ENCODE measurements at regions not wholly inside any gene's neighbourhood (a gene's known extent, or its start where the extent isn't known, plus 50 kb on each side); places are given as distances from the start of the nearest gene placed in this dataset.
A peak's percentile ranks its signal among the peaks of the same experiment; 100 is the strongest.

DNA sequence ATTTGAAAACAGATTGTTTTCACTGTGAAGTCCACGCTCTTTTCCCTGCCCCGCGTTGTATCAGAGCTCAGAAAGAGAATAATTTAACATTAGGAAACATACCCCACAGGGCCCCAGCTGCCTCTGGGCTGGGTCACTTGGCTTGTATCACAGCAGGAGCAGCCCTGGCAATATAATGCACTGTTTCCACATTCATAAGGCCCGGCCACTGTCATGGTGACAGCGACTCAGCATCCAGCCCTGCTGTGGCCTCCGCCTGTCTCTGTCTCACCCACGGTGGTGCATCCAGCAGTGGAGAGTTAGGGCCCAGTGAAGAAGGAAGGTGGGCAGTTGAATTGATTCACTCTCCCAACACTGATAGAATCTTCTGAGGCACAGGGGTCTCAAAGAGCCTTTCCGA is 188.9 kb downstream of the NSG2 start:
- DNase-seq (ENCODE audit: low read depth in 2 of 2), result no peak

DNA sequence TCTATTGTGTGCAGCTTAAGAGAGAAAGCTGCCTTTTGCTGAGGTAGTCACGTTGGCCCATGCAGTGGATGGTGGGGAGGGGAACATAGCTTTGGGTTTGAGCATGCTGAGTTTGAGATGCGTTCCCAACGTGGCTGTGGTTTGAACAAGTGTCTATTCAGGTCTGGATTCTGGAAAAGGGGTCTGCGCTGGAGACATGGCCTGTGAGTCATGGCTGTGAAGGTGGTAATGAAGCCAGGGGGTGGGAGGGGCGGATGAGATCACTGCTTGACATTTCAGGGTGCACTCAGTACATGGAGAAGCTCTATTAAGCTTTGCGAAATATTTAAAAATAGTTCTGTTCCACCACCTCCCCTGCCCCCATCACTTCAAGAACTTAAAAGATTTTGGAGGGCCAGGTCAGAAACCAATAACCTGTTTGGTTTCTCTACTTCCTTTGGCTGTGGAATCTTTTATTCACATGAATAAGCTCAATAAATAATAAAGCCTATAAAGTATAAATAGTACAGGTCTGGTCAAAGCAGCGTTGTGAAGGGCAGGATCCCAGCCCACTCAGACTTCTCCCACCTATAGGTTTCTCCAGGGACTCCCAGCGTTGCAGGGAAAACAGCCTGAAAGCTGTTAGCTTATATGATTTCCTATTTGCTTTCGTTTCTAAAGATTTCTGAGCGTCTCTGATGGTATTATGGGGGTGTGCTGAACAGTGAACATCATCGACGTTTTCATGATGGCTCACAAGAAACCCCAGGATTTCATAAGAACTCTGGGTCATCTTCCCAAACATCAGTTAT is 189.9 kb downstream of the NSG2 start:
- peak in 1 of 2 experiments; percentile 56 for DNase-seq (ENCODE audit: low read depth in 2 of 2)

DNA sequence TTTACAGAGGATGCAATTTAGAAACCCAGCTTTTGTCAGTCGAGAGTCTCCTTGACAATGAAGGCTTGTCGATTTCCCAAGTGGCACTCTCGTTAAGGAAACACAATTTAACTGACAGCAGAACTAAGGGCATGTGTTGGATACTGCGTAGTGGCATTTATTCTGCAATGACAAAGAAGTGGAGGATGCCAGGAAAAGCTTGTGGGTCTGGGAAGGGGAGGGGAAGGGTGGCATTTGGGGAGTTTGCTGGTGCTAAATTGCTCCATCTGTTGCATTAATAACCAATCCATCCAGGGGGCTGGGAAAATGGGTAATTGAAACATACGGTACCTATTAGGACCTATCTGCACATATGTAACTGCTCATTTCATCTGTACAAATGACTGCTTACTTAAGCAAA is 190.6 kb downstream of the NSG2 start:
- DNase-seq (ENCODE audit: low read depth in 2 of 2), result peak in 1 of 2 experiments; percentile 33

DNA sequence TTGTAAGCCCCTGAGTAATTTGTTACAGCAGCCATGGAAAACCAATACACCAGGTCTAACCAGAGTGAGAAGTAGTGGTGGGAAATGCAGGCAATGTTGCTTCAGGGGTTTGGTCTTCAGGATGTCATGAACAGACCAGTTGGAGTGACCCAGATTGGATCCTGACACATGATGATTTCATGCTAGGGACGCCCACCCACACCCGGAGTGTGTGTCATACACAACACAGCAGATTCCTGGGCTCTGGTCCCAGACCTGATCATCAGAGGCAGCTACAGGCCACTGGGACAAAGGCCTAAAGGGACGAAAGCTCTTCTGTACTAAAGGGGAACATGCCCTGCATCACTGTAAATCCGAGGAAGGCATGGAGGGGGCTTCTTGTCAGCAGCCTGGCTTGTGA is 194.2 kb downstream of the NSG2 start:
- no peak for DNase-seq (ENCODE audit: low read depth in 2 of 2)

DNA sequence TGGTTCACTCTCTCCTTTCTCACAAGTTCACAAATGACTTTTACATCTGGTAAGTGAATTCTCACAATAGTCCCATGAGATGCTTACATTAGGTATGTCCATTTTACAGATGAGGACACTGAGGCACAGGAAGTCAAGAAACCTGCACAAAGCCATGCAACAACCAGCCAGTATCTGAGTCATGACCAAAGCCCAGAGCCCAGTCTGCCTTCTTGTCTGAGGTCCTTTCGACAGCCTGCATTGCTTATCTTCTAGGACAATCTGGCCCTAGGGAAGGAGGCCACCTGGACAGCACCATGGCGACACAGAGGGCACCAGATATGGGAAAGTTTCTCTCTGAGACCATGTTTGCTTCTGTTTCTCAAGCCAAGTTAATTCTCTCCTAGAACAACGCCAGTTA is 197.1 kb downstream of the NSG2 start:
- no peak for DNase-seq (ENCODE audit: low read depth in 2 of 2)

DNA sequence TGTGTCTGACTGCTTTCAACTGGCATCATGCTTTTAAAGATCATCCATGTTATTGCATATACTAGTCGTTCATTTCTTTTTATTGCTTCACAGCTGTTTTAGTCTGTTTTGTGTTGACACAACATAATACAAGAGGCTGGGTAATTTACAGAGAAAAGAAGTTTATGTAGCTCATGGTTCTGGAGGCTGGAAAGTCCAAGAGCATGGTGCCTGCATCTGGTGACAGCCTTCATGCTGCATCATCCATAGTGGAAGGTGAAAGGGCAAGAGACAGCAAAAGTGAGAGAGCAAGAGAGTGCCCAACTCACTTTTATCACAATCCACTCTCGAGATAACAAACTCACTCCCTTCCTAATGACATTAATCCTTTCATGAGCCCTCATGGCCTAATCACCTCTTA is 198.4 kb downstream of the NSG2 start:
- no peak for DNase-seq (ENCODE audit: low read depth in 2 of 2)

DNA sequence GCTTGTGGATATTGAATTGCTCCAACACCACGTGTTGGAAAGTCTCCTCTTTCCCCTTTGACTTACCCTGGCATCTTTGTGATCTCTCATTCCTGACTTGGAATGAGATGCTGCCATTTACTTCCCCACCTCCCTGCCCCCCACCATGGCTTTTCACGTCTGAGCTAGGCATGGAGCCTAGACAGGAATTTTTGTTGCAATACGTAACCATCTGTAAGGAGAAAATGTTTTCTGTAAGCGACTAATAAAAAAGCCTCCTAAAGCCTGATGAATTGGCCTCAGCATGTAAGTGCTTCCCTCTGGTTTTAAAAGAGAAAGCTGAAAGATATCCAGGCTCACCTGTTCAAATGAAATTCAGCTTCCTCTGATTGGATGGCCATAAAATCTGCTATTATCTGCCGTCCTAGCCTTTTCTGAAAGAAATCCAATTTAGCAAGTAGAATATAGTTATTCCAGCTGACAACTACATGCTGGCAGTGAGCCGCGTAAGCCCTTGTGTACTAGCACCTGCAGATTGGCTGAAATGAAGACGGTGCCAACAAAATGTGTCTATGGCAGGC is 200.1 kb downstream of the NSG2 start:
- no peak for DNase-seq (ENCODE audit: low read depth in 2 of 2)

DNA sequence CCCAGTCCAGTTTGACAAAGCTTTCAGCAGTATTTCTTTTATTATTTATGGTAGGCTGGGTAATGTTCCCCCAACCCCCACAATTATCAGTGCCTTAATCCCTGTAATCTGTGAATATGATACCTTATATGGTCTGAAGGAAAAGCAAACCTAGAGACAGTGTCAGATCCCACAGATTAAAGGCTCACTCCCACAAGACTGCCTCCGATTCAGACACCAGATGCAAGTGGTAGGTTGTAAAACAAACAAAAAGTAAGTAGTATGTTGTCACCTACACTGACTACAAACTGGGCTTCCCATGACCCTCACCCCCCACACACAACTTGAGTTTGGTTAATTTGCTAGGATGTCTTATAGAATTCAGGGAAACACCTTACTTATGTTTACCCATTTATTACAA is 201.2 kb downstream of the NSG2 start:
- DNase-seq (ENCODE audit: low read depth in 2 of 2), result no peak

DNA sequence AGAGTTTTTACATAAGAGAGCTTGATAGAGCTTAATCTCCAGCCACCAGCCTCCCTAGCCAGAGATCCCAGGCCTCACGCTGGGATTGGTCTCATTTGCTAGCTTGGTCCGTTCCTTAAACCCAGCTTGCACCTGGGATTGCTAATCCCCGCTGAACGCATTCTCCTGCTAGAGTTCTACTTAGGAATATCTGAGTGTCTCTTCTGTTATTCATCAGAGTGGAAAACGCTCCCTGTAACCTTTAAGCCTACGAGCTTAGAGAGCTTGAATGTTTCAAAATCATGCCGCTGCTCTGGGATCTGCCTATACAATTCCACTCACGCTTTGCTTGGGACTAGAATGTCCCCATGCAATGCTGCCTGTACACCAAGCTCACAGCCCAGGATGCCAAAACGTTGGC is 201.8 kb downstream of the NSG2 start:
- no peak for DNase-seq (ENCODE audit: low read depth in 2 of 2)

DNA sequence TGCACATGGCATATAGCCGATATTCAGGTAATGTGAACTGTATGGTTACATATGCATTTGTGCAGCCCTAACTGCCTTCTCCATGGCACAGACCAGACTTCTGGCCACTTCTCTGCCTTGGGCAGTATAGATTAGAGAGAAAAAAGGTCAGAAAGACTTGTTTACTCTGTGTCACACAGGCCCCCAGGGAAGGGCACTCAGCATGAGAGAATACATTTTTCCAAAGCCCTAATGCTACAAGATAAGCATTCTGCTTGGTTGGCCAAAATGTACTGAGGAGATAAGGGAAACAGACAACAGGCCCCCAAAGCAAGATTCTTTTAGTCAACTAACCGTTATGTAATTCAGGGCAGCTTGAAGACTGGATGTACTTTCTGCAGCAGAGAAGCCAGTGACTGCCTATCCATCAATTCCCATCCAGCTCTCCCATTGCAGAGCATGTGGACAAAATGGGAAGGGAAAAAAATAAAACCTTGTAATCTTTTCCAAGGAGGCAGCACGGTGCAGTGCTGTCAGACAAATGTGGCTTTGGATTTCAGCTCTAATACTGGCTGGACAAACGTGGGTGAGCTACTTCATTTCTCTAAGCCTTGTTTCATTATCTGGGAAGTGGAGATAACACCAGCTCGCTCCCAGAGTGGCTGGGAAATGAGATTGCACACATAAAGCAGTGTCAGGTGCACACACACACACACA is 205.9 kb downstream of the NSG2 start:
- no peak for DNase-seq (ENCODE audit: low read depth in 2 of 2)

DNA sequence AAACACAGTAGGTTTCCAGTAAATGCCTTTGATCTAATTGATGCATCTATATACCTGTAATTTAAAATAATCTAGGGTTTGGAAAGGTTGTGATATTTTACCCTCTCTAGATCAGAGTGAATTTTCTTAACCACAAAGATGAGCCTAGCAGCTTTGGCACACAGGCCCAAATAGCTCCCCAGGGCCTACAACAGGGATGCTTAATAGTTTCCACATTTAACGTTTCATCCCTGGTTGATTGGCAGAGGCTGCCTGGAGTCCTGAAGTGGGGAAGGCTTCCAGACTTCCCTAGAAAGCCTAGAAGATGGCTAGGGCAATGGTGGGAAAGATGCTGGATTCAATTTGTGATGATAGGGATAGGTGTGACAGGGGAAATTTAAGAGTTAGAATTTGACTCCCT is 206.6 kb downstream of the NSG2 start:
- no peak for DNase-seq (ENCODE audit: low read depth in 2 of 2)

DNA sequence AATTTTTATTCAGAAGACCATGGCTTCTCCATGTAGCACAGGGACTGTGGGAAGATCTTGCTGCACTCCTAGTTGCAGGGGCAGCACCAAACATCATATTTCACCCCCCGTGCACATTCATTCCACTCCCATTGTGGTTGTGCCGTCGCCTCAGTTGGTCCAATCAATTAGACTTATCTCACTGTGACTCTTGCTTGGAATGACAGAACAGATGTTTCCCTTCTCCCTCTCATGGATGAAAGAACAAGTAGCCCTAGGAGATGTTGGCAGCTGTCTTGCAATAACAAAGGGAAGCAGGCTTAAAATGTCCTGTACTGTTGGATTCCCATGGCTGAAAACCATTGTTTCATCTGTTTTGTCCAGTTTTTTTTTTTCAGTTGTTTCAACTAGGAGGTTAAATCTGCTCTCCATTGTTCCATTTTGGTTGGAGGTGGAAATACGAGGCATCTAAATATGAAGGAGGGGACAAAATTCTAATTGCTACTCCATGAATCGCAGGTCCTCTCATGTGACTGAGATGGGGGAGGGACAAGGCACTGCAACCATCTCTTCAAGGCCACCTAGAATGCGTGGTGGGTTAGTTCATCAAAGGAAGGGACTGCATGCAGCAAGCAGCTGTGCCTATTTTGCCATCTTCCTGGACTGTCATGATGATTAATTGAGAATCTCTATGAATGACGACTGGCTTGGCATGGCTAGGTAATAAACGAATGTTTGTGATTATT is 214.4 kb downstream of the NSG2 start:
- DNase-seq (ENCODE audit: low read depth in 2 of 2), result no peak

DNA sequence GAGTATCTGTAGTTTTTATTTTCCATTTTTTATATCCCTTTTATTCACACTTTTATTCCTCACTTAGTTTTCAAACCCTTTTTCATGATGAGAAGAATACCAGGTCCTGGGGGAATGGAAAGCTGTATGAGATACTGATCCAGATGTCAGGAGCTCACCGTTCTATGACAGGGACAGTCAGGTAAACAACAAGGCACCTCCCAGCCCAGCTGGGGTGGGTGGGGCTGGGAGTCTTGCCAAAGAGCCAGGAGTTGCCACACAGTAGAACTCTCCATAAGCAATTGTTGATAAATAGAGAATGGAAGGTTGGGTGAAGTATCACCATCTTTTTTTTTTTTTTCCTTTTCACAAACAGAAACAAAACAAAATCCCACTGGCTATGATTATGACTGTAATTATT is 225.8 kb downstream of the NSG2 start:
- DNase-seq (ENCODE audit: low read depth in 2 of 2), result no peak

DNA sequence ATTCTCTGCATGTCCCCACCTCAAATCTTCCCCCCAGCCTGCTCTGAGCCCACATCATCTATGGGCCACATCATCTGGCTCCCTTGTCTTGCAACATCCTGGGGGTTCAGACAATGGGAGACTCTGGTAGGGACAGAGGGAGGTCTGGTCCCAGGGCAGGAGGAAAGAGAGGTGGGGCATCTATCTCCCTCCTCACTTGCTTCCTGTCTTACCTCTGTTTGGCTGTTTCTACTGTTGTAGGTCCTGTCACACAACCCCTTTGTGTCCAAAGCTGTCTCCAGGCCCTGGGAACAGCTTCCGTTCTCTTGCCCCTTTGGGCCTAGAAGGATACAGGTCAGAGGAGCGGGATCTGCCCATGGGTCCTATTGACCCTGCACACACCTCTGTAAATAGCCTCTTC is 227.2 kb downstream of the NSG2 start:
- DNase-seq (ENCODE audit: low read depth in 2 of 2), result no peak

DNA sequence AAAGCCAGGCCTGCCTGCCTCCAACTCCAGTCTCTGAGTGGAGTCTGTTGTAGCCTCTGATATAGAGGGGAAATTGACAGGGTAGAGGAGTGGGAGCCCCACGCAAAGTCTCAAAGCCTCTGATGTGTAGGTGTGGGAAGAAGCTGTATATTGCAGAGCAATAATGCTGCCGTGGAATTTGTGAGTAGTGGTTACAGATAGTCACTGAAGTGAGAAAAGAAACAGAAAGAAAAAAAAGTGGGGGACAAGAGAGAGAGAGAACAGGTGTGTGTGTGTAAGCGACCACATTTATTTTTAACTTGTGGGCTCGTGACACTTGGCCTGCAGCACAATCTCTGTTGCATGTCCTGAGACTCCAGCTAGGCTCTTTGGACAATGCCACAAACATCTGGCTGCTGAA is 227.8 kb downstream of the NSG2 start:
- no peak for DNase-seq (ENCODE audit: low read depth in 2 of 2)

DNA sequence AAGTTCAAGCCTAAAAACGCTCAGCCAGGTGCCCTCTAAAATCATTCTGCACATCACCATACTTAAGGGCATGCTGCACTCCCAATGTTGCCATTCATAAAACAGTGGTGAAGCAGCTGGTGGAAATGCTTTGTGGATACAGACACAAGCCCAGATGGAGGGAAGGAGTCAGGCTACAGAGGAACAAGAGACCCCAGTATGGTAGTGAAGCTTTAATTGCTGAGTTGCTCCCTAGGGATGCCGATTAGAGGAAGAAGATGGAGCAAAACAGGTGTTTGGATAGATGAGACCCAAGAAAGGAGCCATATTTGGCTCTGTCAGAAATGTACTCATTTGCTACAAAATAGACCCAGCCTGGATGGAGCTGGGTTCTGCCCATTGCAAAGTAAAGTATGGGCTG is 230.5 kb downstream of the NSG2 start:
- no peak for DNase-seq (ENCODE audit: low read depth in 2 of 2)

DNA sequence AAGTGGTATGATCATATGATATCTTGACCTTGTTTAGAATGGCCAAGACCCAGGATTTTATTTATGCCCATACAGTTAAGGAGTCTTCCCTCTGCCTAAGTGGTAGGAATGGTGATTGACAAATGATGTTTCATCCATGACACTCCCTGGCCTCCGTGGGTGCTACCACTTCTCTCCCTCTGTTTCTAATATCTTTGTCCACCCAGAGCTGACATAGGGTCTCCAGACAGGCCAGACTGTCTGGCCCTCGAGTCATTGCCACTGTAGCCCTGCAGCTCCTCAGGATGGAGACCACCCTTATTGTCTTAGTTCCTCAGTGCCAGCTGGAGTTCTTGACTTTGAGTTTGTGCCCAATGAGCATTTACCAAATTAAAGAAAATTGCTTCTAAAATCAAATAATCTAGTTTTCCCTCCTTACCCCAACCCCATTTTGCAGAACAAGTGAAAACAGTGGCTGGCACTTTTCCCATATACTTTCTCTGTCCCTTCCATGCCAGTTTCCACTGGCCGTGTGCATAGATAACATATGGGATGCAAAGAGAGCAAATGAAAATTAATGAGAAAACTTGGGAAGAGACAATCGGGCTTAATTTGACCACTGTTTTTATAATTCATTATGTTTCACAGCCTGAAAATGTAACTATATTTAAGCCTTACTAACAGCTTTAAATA is 235.7 kb downstream of the NSG2 start:
- no peak for DNase-seq (ENCODE audit: low read depth in 2 of 2)

DNA sequence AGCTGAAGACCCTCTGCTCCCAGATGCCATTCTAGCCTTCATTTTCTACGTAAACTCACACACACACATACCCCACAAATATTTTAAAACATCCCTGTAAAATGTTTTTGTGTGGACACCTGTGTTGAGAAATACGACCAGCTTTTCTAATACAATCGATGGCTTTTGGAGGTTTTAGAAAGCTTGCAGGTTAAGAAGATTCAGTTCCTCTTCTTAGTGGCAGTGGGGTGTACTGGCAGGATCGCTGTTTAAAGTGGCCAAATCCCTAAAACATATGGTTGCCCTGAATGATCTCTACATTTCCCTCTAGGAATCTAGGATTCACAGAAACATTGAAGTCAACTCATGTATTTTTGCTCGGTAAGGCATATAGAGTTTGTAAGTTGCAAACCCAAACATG is 236.3 kb downstream of the NSG2 start:
- no peak for DNase-seq (ENCODE audit: low read depth in 2 of 2)

DNA sequence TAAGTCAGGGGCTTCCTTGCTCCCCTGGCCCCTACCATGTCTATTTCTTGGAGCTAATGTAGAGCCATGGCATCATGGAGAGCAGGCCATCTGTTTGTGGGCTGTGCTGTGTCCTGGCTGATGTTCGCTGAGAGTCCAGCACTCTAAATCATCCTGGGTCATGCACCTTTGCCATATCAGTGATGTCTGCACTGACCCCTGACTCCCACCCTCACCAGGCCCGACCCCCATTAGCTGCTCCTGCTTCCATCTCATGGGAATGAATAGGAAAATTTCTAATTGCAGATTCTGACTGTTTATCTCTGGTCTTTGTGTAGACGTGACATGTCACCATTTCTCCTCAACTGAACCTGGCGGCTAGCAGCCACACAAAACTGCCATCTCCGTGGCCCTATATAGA is 236.9 kb downstream of the NSG2 start:
- DNase-seq (ENCODE audit: low read depth in 2 of 2), result no peak

DNA sequence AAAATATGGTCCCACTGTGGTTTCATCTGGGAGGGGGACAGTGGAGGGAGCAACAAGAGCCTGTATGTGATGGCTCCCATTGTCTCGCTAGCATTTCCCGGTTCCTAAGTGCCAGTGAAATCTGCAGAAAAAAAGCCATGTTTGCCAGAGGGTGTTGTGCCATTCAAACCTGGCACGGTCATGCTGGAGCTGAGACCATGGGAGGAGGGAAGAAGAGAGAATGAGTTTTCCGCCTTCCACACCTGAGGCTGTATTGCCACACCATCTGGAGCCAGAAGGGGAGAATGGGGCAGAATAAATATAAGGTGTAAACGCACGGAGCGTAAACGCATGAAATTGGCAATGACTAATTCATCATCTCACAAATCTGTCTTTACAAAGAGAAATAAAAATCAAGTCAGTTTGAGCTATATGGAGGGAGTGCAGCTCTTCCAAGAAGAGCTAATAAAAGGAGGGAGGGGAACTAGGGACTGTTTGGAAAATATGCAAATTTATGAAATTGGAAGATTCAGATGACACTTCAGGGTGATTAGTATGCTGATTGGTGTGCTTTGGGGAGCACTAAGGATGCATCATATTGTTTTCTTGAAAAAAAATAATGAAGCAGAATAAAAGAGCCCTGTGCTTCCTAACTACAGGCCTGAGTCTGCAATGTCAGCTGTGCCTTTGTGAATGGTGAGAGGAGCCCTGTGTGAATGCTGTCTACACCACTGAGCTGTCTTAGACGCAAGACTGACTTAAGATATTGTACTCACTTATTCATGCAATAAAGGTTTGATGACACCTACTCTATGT is 237.9 kb downstream of the NSG2 start:
- DNase-seq (ENCODE audit: low read depth in 2 of 2), result no peak

DNA sequence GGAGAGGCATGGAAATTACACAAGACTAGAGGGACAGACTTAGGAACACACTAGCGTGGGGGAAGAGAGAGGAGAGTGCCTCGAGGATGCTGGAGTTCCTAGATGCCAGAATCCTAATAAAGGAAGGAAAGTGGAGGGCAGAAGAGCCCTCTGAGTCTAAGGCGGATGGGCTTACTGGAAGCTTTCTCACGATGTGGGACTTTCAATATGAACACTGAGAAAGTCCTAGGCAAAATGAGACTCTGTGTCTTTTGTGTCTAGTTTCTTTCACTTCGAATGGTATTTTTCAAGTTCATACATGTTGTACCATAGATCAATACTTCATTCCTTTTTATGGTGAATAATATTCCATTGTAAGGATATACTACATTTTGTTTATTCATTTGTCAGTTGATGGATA is 239.4 kb downstream of the NSG2 start:
- no peak for DNase-seq (ENCODE audit: low read depth in 2 of 2)
